Lung (tissue), 11 donors: ENCODE measurements at regions not wholly inside any gene's neighbourhood (a gene's known extent, or its start where the extent isn't known, plus 50 kb on each side); places are given as distances from the start of the nearest gene placed in this dataset.

Experiments
- ATAC-seq: fragments of 200-7000 bp; cut with Tn5 transposase; one replicate; pipeline ENCODE4 v1.9.1; 2020; ENCODE audit warnings: moderate number of reproducible peaks; ENCODE audit not compliant: insufficient read depth, low FRiP score
- DNase-seq, 3 donors: peaks; one replicate each; pipeline ENCODE4 v3.0.0-alpha.2; 2013 to 2017
- H3K27ac ChIP-seq, 2 donors: one replicate each; pipeline ENCODE4 v1.5.1; 2013; ENCODE audit warnings: mild to moderate bottlenecking in 2 of 2, moderate library complexity in 2 of 2, control low read depth in 1 of 2, inconsistent platforms in 1 of 2, low read depth in 1 of 2, low read length in 1 of 2
- H3K27me3 ChIP-seq, 3 donors: one replicate each; pipeline ENCODE4 v1.5.1; 2013; ENCODE audit warnings: low read length in 2 of 3; ENCODE audit not compliant: control insufficient read depth in 3 of 3, insufficient read depth in 3 of 3
- H3K36me3 ChIP-seq, 4 donors: one replicate each; pipeline ENCODE4 v1.5.1; 2013; ENCODE audit warnings: low read length in 4 of 4, mild to moderate bottlenecking in 1 of 4, moderate library complexity in 1 of 4; ENCODE audit not compliant: control insufficient read depth in 4 of 4, insufficient read depth in 4 of 4
- H3K4me1 ChIP-seq, 5 donors: one replicate each; pipeline ENCODE4 v1.5.1; 2013; ENCODE audit warnings: low read length in 5 of 5, mild to moderate bottlenecking in 2 of 5, moderate library complexity in 1 of 5; ENCODE audit not compliant: control insufficient read depth in 5 of 5, insufficient read depth in 5 of 5
- H3K4me3 ChIP-seq: one replicate; pipeline ENCODE4 v1.5.1; 2013; ENCODE audit warnings: mild to moderate bottlenecking, control low read depth, moderate library complexity
- H3K9ac ChIP-seq, 2 donors: one replicate each; pipeline ENCODE4 v1.5.1; 2013; ENCODE audit warnings: low read length in 2 of 2, control low read depth in 1 of 2; ENCODE audit not compliant: insufficient read depth in 1 of 2
- H3K9me3 ChIP-seq, 4 donors: one replicate each; pipeline ENCODE4 v1.5.1; 2013; ENCODE audit warnings: low read length in 3 of 4, mild to moderate bottlenecking in 1 of 4, moderate library complexity in 1 of 4; ENCODE audit not compliant: control insufficient read depth in 4 of 4, insufficient read depth in 3 of 4
- CTCF ChIP-seq: IDR thresholded peaks from 2 replicates; pipeline ENCODE4 v1.5.1; 2012; ENCODE audit warnings: mild to moderate bottlenecking; ENCODE audit errors: control extremely low read depth, extremely low read depth
- WGBS, 2 donors: extraction: QIAGEN DNeasy Blood & Tissue Kit; methylation state at CpG; one replicate each; pipeline ENCODE4 v1.1.7; 2013; 5-methylcytosine and 5-hydroxymethylcytosine counted together
- donor health status: control.
- donor health status: control.
- donor health status: Bipolar disorder and iron deficiency.
- donor health status: healthy.
- donor health status: DM: yes; HTN: yes; CAD: no.

GRCh38 chr10:111999205-111999914 lies 184.2 kb downstream of the GPAM start:
- H3K4me1 ChIP-seq, result no peaks in the 10 kb centered on the region
- no peak overlapping the region for H3K4me3 ChIP-seq
- 52 to 60% methylated on average over 4 of the region's 4 CpGs for WGBS, 2 donors
- TF ChIP-seq CTCF, result no peak
- H3K9ac ChIP-seq, result no peak overlapping the region
- DNase-seq (no peak), ATAC-seq (no peak)
- H3K27me3 ChIP-seq, result no peaks in the 10 kb centered on the region
- peaks cover 0 to 4% (median 1%) of the 10 kb centered on the region in 4 donors for H3K9me3 ChIP-seq
- H3K27ac ChIP-seq, result no peak overlapping the region
- no peaks in the 10 kb centered on the region for H3K36me3 ChIP-seq

GRCh38 chr10:111999915-112000302 lies 183.7 kb downstream of the GPAM start:
- no peak for DNase-seq
- no peak for ATAC-seq
- H3K9ac ChIP-seq, result no peak overlapping the region
- no peak overlapping the region for H3K27ac ChIP-seq
- H3K4me3 ChIP-seq, result no peak overlapping the region
- H3K4me1 ChIP-seq, result no peaks in the 10 kb centered on the region
- WGBS, 2 donors, result 33 to 39% methylated on average over 3 of the region's 3 CpGs
- no peaks in the 10 kb centered on the region for H3K27me3 ChIP-seq
- no peak for TF ChIP-seq CTCF
- H3K36me3 ChIP-seq, result no peaks in the 10 kb centered on the region
- H3K9me3 ChIP-seq, result peaks cover 0 to under 1% (median 0%) of the 10 kb centered on the region in 4 donors

DNA sequence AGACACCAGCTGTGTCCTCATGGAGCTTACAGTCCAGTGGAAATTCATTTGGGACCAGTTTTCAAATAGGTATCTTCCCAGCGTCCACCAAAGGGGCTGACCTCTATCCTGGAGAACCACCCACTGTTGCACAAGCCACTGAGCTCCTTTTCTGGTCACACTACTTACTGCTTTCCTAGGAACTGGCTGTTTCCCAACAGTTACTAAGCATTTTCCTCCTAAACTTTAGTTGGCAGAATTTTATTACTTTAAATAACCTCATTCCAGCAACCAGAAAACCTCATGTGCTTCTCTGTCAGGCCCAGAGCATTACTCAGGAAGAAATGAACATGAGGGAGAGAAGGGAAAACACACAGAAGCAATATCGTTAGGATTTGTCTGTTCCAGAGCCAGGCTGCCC lies 183.1 kb downstream of the GPAM start:
- H3K36me3 ChIP-seq, result no peaks in the 10 kb centered on the region
- ATAC-seq, result no peak
- 74 to 87% methylated on average over 2 of the region's 2 CpGs for WGBS, 2 donors

More for the DNA sequence above, 183.1 kb downstream of the GPAM start:
- Histone ChIP-seq H3K4me3 (no peak overlapping the region), H3K4me1 (no peaks in the 10 kb centered on the region), H3K27ac (no peak overlapping the region), H3K27me3 (no peaks in the 10 kb centered on the region), H3K9ac (no peak overlapping the region), H3K9me3 (no peaks in the 10 kb centered on the region)
- TF ChIP-seq CTCF, result no peak
- DNase-seq, result peak in 1 of 3 donors; percentile 3
